GM23248 (cell line): ENCODE measurements at regions not wholly inside any gene's neighbourhood (a gene's known extent, or its start where the extent isn't known, plus 50 kb on each side); places are given as distances from the start of the nearest gene placed in this dataset.

Source experiments
- DNase-seq: peaks from one replicate; pipeline ENCODE4 v3.0.0-alpha.2; 2015
- H2AFZ ChIP-seq: fragments of 200-600 bp; sonication (generic); 2 replicates; pipeline ENCODE4 v1.6.1; 2016; ENCODE audit warnings: antibody characterized with exemption
- H3F3A ChIP-seq: fragments of 200-600 bp; sonication (generic); 2 replicates; pipeline ENCODE4 v1.6.1; 2016; ENCODE audit warnings: mild to moderate bottlenecking, antibody characterized with exemption, mixed run types; ENCODE audit not compliant: insufficient read depth
- H3K27ac ChIP-seq: fragments of 200-600 bp; sonication (generic); 2 replicates; pipeline ENCODE4 v1.5.1; 2016; ENCODE audit warnings: mild to moderate bottlenecking
- H3K27me3 ChIP-seq: fragments of 200-600 bp; sonication (generic); replicated peaks from 2 replicates; pipeline ENCODE4 v1.6.1; 2016; ENCODE audit warnings: mild to moderate bottlenecking; ENCODE audit not compliant: insufficient read depth
- H3K36me3 ChIP-seq: fragments of 200-600 bp; sonication (generic); 2 replicates; pipeline ENCODE4 v1.6.1; 2016; ENCODE audit warnings: low read depth, mild to moderate bottlenecking
- H3K4me1 ChIP-seq: fragments of 200-600 bp; sonication (generic); 2 replicates; pipeline ENCODE4 v1.6.1; 2016; ENCODE audit warnings: mild to moderate bottlenecking; ENCODE audit not compliant: insufficient read depth
- H3K4me2 ChIP-seq: fragments of 200-600 bp; sonication (generic); one replicate; pipeline ENCODE4 v1.6.1; 2016; ENCODE audit warnings: mild to moderate bottlenecking; ENCODE audit not compliant: unreplicated experiment
- H3K4me3 ChIP-seq: fragments of 200-600 bp; sonication (generic); 2 replicates; pipeline ENCODE4 v1.5.1; 2016; ENCODE audit warnings: mild to moderate bottlenecking
- H3K79me2 ChIP-seq: fragments of 200-600 bp; sonication (generic); 2 replicates; pipeline ENCODE4 v1.6.1; 2016; ENCODE audit warnings: mild to moderate bottlenecking; ENCODE audit not compliant: insufficient read depth
- H3K9ac ChIP-seq: fragments of 200-600 bp; sonication (generic); 2 replicates; pipeline ENCODE4 v1.6.1; 2016; ENCODE audit warnings: mild to moderate bottlenecking
- H3K9me2 ChIP-seq: fragments of 200-600 bp; sonication (generic); 2 replicates; pipeline ENCODE4 v1.6.1; 2016; ENCODE audit warnings: mixed run types, mild to moderate bottlenecking, moderate library complexity; ENCODE audit not compliant: insufficient read depth
- H3K9me3 ChIP-seq: fragments of 200-600 bp; sonication (generic); one replicate; pipeline ENCODE4 v1.6.1; 2017; ENCODE audit warnings: low read depth
- H4K20me1 ChIP-seq: fragments of 200-600 bp; sonication (generic); 2 replicates; pipeline ENCODE4 v1.6.0; 2016; ENCODE audit not compliant: insufficient read depth
- EZH2 ChIP-seq: fragments of 200-600 bp; sonication (generic); IDR thresholded peaks from 2 replicates; pipeline ENCODE4 v1.6.1; 2018; ENCODE audit warnings: antibody characterized with exemption, mild to moderate bottlenecking; ENCODE audit not compliant: insufficient read depth, poor library complexity, severe bottlenecking
- EZH2phosphoT487 ChIP-seq: fragments of 200-600 bp; sonication (generic); IDR thresholded peaks from 2 replicates; pipeline ENCODE4 v1.6.1; 2018; ENCODE audit warnings: antibody characterized with exemption, moderate library complexity, mild to moderate bottlenecking, low read depth; ENCODE audit not compliant: insufficient read depth
- WGBS, 2 experiments: methylation state at CpG; one replicate each; pipeline ENCODE4 v1.1.6; 2015 to 2017; ENCODE audit warnings: low lambda C conversion rate in 2 of 2, low coverage in 1 of 2; ENCODE audit errors: missing lambda C conversion rate in 2 of 2; 5-methylcytosine and 5-hydroxymethylcytosine counted together
- in situ Hi-C: fragments of 300-500 bp; cut with MboI; formaldehyde crosslinking; loops from 2 replicates; pipeline ENCODE4 v1.15.0; 2020

DNA sequence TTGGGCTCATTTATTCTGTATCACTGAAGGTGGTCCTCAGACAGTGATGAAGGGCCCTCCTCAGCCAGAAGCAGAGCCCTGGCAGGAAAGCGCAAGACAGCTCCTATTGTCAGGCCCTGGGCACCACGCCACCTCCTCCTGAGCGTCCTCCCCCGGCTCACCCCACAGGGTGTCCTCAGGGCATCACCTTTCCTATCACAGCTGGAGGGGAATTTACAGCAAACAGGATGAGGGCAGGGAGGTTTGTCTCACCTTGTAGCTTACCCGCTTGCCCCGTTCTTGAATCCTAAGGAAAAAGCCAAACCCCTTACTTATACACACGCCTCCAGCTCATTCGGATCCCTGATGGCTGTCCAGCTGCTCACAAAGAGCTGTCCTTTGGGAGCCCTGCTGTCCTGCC lies 50.2 kb upstream of the LANCL2 start:
- WGBS, 2 experiments = 80 to 81% methylated on average over 8 of the region's 8 CpGs
- Histone ChIP-seq H3K9me3 (no peaks in the 10 kb centered on the region), H3K36me3 (no peaks in the 10 kb centered on the region), H3K9ac (no peak overlapping the region), H3K79me2 (no peaks in the 10 kb centered on the region), H3F3A (no peaks in the 10 kb centered on the region), H3K9me2 (no peaks in the 10 kb centered on the region), H4K20me1 (no peaks in the 10 kb centered on the region), H3K27ac (no peak overlapping the region), H3K4me2 (no peak overlapping the region), H3K4me3 (no peak overlapping the region), H3K27me3 (peaks cover 10% of the 10 kb centered on the region), H3K4me1 (no peaks in the 10 kb centered on the region), H2AFZ (no peak overlapping the region)
- no peak for DNase-seq
- TF ChIP-seq EZH2 = no peak
- TF ChIP-seq EZH2phosphoT487 = no peak
- in situ Hi-C loops = no loop called here
